ENCODE measurements at regions not wholly inside any gene's neighbourhood (a gene's known extent, or its start where the extent isn't known, plus 50 kb on each side); places are given as distances from the start of the nearest gene placed in this dataset.

GRCh38 chr1:91104712-91105111 is 82.9 kb upstream of the ZNF644 start:
- CTCF ChIA-PET, result interaction anchor here (0.9 to 4.5 kb wide), 5 partner anchors 19 to 383 kb away, joined by 3 to 18 read pairs (median 3); no protein-coding TSS in a partner anchor
- H3K27ac Mint-ChIP-seq, result peak overlapping the region; percentile 95

GRCh38 chr1:91101328-91101727 is 79.5 kb upstream of the ZNF644 start:
- DNase-seq (ENCODE audit: low spot score) (no peak), ATAC-seq (no peak)
- Mint-ChIP-seq H3K27me3 (ENCODE audit: low read depth) (no peaks in the 10 kb centered on the region), H3K4me3 (no peak overlapping the region), H3K36me3 (peaks cover 4% of the 10 kb centered on the region), H3K9me3 (peaks cover 8% of the 10 kb centered on the region; the same call in 1 of the 2 replicates), H3K4me1 (peaks cover 55% of the 10 kb centered on the region), H3K27ac (no peak overlapping the region)
- ChIA-PET CTCF (interaction anchor here (4.5 kb wide), 1 partner anchor 65 kb away, joined by 18 read pairs; no protein-coding TSS in a partner anchor), POLR2A (no interaction called here)
- TF ChIP-seq NFYB (CRISPR knock-in tag; conservative IDR thresholded peaks at IDR 0.05; ENCODE audit: low read depth) (no peak), SOX15 (CRISPR knock-in tag; IDR thresholded peaks at IDR 0.05) (no peak), SMAD3 (CRISPR knock-in tag; IDR thresholded peaks at IDR 0.05; ENCODE audit: borderline replicate concordance) (no peak), CREB1 (CRISPR knock-in tag; IDR thresholded peaks at IDR 0.05) (no peak), MAX (CRISPR knock-in tag; IDR thresholded peaks at IDR 0.05) (no peak), TEAD1 (CRISPR knock-in tag; IDR thresholded peaks at IDR 0.05) (no peak), NR1H2 (CRISPR knock-in tag; IDR thresholded peaks at IDR 0.05) (no peak), CREM (CRISPR knock-in tag; IDR thresholded peaks at IDR 0.05) (no peak)

More at GRCh38 chr1:91104712-91105111, 82.9 kb upstream of the ZNF644 start:
- no peaks in the 10 kb centered on the region for H3K27me3 Mint-ChIP-seq (ENCODE audit: low read depth)
- DNase-seq (ENCODE audit: low spot score) (no peak), ATAC-seq (peak; percentile 53)
- peaks cover 6% of the 10 kb centered on the region for H3K36me3 Mint-ChIP-seq
- peak overlapping the region; percentile 18 for H3K4me3 Mint-ChIP-seq
- peaks cover 53% of the 10 kb centered on the region for H3K4me1 Mint-ChIP-seq
- peaks cover 8% of the 10 kb centered on the region; the same call in 1 of the 2 replicates for H3K9me3 Mint-ChIP-seq
- POLR2A ChIA-PET, result no interaction called here
- TF ChIP-seq ZNF263 (CRISPR knock-in tag; IDR thresholded peaks at IDR 0.05; ENCODE audit: low read depth) (no peak), RELA (CRISPR knock-in tag; IDR thresholded peaks at IDR 0.05; ENCODE audit: borderline replicate concordance) (no peak), TEAD1 (CRISPR knock-in tag; IDR thresholded peaks at IDR 0.05) (no peak), ESRRA (CRISPR knock-in tag; IDR thresholded peaks at IDR 0.05; ENCODE audit: borderline replicate concordance) (no peak), ZBTB21 (CRISPR knock-in tag; IDR thresholded peaks at IDR 0.05; ENCODE audit: borderline replicate concordance) (no peak), IRF2 (CRISPR knock-in tag; IDR thresholded peaks at IDR 0.05; ENCODE audit: borderline replicate concordance, low read depth) (no peak), OVOL2 (CRISPR knock-in tag; IDR thresholded peaks at IDR 0.05; ENCODE audit: borderline replicate concordance) (no peak), NR1H2 (CRISPR knock-in tag; IDR thresholded peaks at IDR 0.05) (no peak), NR3C1 (CRISPR knock-in tag; conservative IDR thresholded peaks at IDR 0.05; ENCODE audit: low read depth) (no peak), ZNF219 (CRISPR knock-in tag; IDR thresholded peaks at IDR 0.05; ENCODE audit: borderline replicate concordance) (no peak), CBFB (CRISPR knock-in tag; IDR thresholded peaks at IDR 0.05; ENCODE audit: low read depth) (no peak), ATF2 (CRISPR knock-in tag; IDR thresholded peaks at IDR 0.05; ENCODE audit: borderline replicate concordance, low read depth) (no peak), FOXJ3 (CRISPR knock-in tag; IDR thresholded peaks at IDR 0.05; ENCODE audit: borderline replicate concordance) (no peak), NFATC4 (CRISPR knock-in tag; IDR thresholded peaks at IDR 0.05) (no peak), CREM (CRISPR knock-in tag; IDR thresholded peaks at IDR 0.05) (no peak)
- TF ChIP-seq, protein P1, sequence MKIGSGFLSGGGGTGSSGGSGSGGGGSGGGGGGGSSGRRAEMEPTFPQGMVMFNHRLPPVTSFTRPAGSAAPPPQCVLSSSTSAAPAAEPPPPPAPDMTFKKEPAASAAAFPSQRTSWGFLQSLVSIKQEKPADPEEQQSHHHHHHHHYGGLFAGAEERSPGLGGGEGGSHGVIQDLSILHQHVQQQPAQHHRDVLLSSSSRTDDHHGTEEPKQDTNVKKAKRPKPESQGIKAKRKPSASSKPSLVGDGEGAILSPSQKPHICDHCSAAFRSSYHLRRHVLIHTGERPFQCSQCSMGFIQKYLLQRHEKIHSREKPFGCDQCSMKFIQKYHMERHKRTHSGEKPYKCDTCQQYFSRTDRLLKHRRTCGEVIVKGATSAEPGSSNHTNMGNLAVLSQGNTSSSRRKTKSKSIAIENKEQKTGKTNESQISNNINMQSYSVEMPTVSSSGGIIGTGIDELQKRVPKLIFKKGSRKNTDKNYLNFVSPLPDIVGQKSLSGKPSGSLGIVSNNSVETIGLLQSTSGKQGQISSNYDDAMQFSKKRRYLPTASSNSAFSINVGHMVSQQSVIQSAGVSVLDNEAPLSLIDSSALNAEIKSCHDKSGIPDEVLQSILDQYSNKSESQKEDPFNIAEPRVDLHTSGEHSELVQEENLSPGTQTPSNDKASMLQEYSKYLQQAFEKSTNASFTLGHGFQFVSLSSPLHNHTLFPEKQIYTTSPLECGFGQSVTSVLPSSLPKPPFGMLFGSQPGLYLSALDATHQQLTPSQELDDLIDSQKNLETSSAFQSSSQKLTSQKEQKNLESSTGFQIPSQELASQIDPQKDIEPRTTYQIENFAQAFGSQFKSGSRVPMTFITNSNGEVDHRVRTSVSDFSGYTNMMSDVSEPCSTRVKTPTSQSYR (CRISPR knock-in tag; IDR thresholded peaks at IDR 0.05), result no peak
- TF ChIP-seq, protein P2, sequence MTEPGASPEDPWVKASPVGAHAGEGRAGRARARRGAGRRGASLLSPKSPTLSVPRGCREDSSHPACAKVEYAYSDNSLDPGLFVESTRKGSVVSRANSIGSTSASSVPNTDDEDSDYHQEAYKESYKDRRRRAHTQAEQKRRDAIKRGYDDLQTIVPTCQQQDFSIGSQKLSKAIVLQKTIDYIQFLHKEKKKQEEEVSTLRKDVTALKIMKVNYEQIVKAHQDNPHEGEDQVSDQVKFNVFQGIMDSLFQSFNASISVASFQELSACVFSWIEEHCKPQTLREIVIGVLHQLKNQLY (CRISPR knock-in tag; IDR thresholded peaks at IDR 0.05), result no peak
- TF ChIP-seq, protein P3, sequence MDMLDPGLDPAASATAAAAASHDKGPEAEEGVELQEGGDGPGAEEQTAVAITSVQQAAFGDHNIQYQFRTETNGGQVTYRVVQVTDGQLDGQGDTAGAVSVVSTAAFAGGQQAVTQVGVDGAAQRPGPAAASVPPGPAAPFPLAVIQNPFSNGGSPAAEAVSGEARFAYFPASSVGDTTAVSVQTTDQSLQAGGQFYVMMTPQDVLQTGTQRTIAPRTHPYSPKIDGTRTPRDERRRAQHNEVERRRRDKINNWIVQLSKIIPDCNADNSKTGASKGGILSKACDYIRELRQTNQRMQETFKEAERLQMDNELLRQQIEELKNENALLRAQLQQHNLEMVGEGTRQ (CRISPR knock-in tag; IDR thresholded peaks at IDR 0.05), result no peak
